OCI-LY7 (cell line): ENCODE measurements at regions not wholly inside any gene's neighbourhood (a gene's known extent, or its start where the extent isn't known, plus 50 kb on each side); places are given as distances from the start of the nearest gene placed in this dataset.

Experiments
- BruUV-seq: library from RNA; stranded (reverse); fragments of 400-500 nt; replicated peaks from 2 replicates; lab custom pipeline; 2021; lab: Mats Ljungman, UMichigan
- CTCF ChIA-PET: fragments of 300-600 bp; sonication (Branson Sonifier 250); formaldehyde crosslinking; loops from one replicate; lab custom pipeline; 2022; ENCODE audit warnings: antibody characterized with exemption; ENCODE audit not compliant: unreplicated experiment; lab: Charles Lee
- POLR2A ChIA-PET: fragments of 300-600 bp; sonication (Branson Sonifier 250); formaldehyde crosslinking; loops from one replicate; lab custom pipeline; 2022; ENCODE audit warnings: antibody characterized with exemption; lab: Charles Lee
- DNase-seq: peaks from one replicate; pipeline ENCODE4 v3.0.0-alpha.2; 2015; ENCODE audit warnings: low spot score
- H2AFZ ChIP-seq: fragments of 200-600 bp; sonication (generic), shearing (Covaris generic); 2 replicates; pipeline ENCODE4 v1.6.1; 2014; ENCODE audit warnings: mild to moderate bottlenecking, antibody characterized with exemption, low read length, moderate library complexity
- H3K27ac ChIP-seq: fragments of 200-600 bp; sonication (generic); 2 replicates; pipeline ENCODE4 v1.5.1; 2014; ENCODE audit warnings: mixed run types, low read depth, mild to moderate bottlenecking, moderate library complexity, low read length, inconsistent platforms; ENCODE audit not compliant: poor library complexity, severe bottlenecking
- H3K36me3 ChIP-seq: fragments of 200-600 bp; sonication (generic); 2 replicates; pipeline ENCODE4 v1.6.1; 2014; ENCODE audit warnings: mild to moderate bottlenecking, antibody characterized with exemption, low read length, moderate library complexity, mixed read lengths; ENCODE audit not compliant: insufficient read depth
- H3K4me1 ChIP-seq: fragments of 200-600 bp; sonication (generic); 2 replicates; pipeline ENCODE4 v1.5.1; 2014; ENCODE audit warnings: mild to moderate bottlenecking, low read length; ENCODE audit not compliant: insufficient read depth, poor library complexity, severe bottlenecking
- H3K4me2 ChIP-seq: fragments of 200-600 bp; sonication (generic); 2 replicates; pipeline ENCODE4 v1.6.1; 2014; ENCODE audit warnings: mild to moderate bottlenecking, low read length
- H3K4me3 ChIP-seq: fragments of 200-600 bp; sonication (generic); 2 replicates; pipeline ENCODE4 v1.5.1; 2014; ENCODE audit warnings: mild to moderate bottlenecking, low read depth, low read length; ENCODE audit not compliant: poor library complexity, severe bottlenecking
- H3K79me2 ChIP-seq: fragments of 200-600 bp; sonication (generic); 2 replicates; pipeline ENCODE4 v1.6.1; 2016; ENCODE audit warnings: low read depth, mild to moderate bottlenecking, low read length, moderate library complexity, mixed read lengths; ENCODE audit not compliant: insufficient read depth
- H3K9me2 ChIP-seq: fragments of 200-600 bp; sonication (generic); 2 replicates; pipeline ENCODE4 v1.6.1; 2016; ENCODE audit warnings: mild to moderate bottlenecking, low read length, mixed read lengths; ENCODE audit not compliant: insufficient read depth
- H3K9me3 ChIP-seq: fragments of 200-600 bp; sonication (generic); 2 replicates; pipeline ENCODE4 v1.6.1; 2014; ENCODE audit warnings: mild to moderate bottlenecking, mixed run types, low read length, mixed read lengths
- H4K20me1 ChIP-seq: fragments of 200-600 bp; sonication (generic); 2 replicates; pipeline ENCODE4 v1.6.1; 2014; ENCODE audit warnings: mild to moderate bottlenecking, antibody characterized with exemption, low read length, moderate library complexity, mixed read lengths; ENCODE audit not compliant: insufficient read depth
- CTCF ChIP-seq: fragments of 200-600 bp; sonication (generic); conservative IDR thresholded peaks from 2 replicates; pipeline ENCODE4 v1.5.1; 2014; ENCODE audit warnings: mild to moderate bottlenecking, antibody characterized with exemption, low read length, moderate library complexity, mixed read lengths
- EZH2phosphoT487 ChIP-seq: fragments of 200-600 bp; sonication (generic); IDR thresholded peaks from 2 replicates; pipeline ENCODE4 v1.6.1; 2018; ENCODE audit warnings: low read depth, borderline replicate concordance, mild to moderate bottlenecking, mixed run types, antibody characterized with exemption, low read length, moderate library complexity, mixed read lengths
- intact Hi-C: fragments of 100-400 bp; cut with micrococcal nuclease; formaldehyde crosslinking; loops from one replicate; pipeline ENCODE4 v1.10.0; 2022; ENCODE audit not compliant: unreplicated experiment

DNA sequence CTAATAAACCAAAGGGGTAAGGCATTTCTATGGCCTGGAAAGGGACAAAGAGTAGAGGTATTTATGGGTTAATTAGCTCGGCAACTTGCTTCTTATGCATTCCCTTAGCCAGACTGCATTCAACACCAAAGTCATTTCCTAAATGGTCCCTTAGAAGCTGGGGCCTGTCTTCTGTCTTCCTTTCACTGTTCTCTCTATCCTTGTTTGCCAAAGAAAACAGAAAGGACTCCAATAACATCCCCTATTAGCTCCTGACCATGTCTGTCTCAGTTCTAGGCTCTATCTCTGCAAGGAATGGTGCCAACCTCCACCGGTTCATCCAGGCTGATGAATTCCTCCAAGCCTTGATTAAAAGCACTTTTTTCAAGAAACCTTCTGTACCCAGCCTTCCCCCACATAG is 123.5 kb downstream of the KCTD12 start:
- intact Hi-C loops: no loop called here
- no peaks in the 10 kb centered on the region for H3K9me2 ChIP-seq
- H3K4me2 ChIP-seq: no peak overlapping the region
- ChIA-PET CTCF (no interaction called here), POLR2A (no interaction called here)
- no peak overlapping the region for H3K27ac ChIP-seq
- H3K79me2 ChIP-seq: no peaks in the 10 kb centered on the region
- H2AFZ ChIP-seq: no peak overlapping the region
- H3K4me1 ChIP-seq: no peaks in the 10 kb centered on the region
- no TSS peak for BruUV-seq
- no peaks in the 10 kb centered on the region for H4K20me1 ChIP-seq
- H3K4me3 ChIP-seq: no peak overlapping the region
- no peaks in the 10 kb centered on the region for H3K36me3 ChIP-seq
- TF ChIP-seq EZH2phosphoT487 (no peak), CTCF (no peak)
- H3K9me3 ChIP-seq: no peaks in the 10 kb centered on the region
- no peak for DNase-seq

DNA sequence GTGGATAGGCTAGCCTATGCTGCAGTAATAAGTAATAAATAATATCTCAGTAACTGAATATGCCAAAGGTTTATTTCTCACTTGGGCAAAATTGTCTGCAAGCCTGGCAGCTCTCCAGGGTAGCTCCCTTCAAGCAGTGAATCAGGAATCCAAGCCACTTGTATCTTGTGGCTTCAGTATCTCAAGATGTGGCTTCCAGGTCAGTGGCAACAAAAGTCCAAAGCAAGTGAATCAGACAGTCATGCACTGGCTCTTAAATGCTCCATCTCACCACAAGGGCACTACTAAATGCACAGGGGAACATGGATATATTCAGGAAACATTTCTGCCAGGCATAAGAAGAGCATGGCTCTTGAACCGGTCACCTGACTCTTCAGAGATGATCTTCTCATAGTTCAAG is 126.3 kb downstream of the KCTD12 start:
- H2AFZ ChIP-seq: no peak overlapping the region
- H3K27ac ChIP-seq: no peak overlapping the region
- POLR2A ChIA-PET: no interaction called here
- TF ChIP-seq EZH2phosphoT487 (no peak), CTCF (no peak)
- BruUV-seq: no TSS peak
- H3K4me1 ChIP-seq: no peaks in the 10 kb centered on the region
- no peak for DNase-seq
- CTCF ChIA-PET: no interaction called here
- no peaks in the 10 kb centered on the region for H3K79me2 ChIP-seq
- no peaks in the 10 kb centered on the region for H3K9me3 ChIP-seq
- no peak overlapping the region for H3K4me2 ChIP-seq
- H3K9me2 ChIP-seq: no peaks in the 10 kb centered on the region
- no peaks in the 10 kb centered on the region for H4K20me1 ChIP-seq
- intact Hi-C loops: no loop called here
- no peaks in the 10 kb centered on the region for H3K36me3 ChIP-seq
- no peak overlapping the region for H3K4me3 ChIP-seq

DNA sequence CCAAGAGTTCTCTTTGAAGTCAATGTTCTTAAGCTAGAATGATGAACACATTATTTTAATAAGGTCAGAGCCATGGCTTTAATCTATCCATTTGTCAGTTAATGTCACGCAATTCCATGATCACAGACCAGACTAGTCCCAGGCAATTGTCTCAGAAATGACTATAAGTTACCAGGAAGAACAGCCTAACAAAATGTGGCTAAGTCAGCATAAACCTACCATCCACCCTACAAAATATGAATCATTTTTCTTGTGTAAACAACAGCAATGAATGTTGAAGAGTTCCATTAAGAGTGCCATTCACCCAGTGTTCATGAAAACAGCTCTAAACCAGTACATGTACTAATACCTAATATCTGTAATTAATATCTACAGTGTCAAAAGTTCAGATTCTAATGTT is 127.5 kb downstream of the KCTD12 start:
- Histone ChIP-seq H3K9me2 (no peaks in the 10 kb centered on the region), H3K4me3 (no peak overlapping the region), H4K20me1 (no peaks in the 10 kb centered on the region), H3K4me1 (no peaks in the 10 kb centered on the region), H2AFZ (no peak overlapping the region), H3K36me3 (no peaks in the 10 kb centered on the region), H3K27ac (no peak overlapping the region), H3K9me3 (no peaks in the 10 kb centered on the region), H3K79me2 (no peaks in the 10 kb centered on the region), H3K4me2 (no peak overlapping the region)
- no peak for TF ChIP-seq EZH2phosphoT487
- no peak for TF ChIP-seq CTCF
- ChIA-PET CTCF (no interaction called here), POLR2A (interaction anchor here (1.0 kb wide), 1 partner anchor 12 kb away, joined by 3 read pairs; no protein-coding TSS in a partner anchor)
- no peak for DNase-seq
- intact Hi-C loops: no loop called here
- BruUV-seq: no TSS peak
